IMR-90 (cell line): ENCODE measurements at regions not wholly inside any gene's neighbourhood (a gene's known extent, or its start where the extent isn't known, plus 50 kb on each side); places are given as distances from the start of the nearest gene placed in this dataset.

Experiments used
- CTCF ChIP-seq: conservative IDR thresholded peaks from 2 replicates; pipeline ENCODE4 v1.5.1; 2012; ENCODE audit warnings: mild to moderate bottlenecking, low read depth, low read length, improper control_type of control experiment
- FOS ChIP-seq: fragments of 150-350 bp; IDR thresholded peaks from 2 replicates; pipeline ENCODE4 v1.6.1; 2016; ENCODE audit warnings: low read depth, low read length
- MAZ ChIP-seq: IDR thresholded peaks from 2 replicates; pipeline ENCODE4 v1.6.1; 2012; ENCODE audit warnings: low read depth, mild to moderate bottlenecking, low read length, improper control_type of control experiment, moderate library complexity, borderline replicate concordance
- MXI1 ChIP-seq: IDR thresholded peaks from 2 replicates; pipeline ENCODE4 v1.6.1; 2012; ENCODE audit warnings: low read depth, mild to moderate bottlenecking, low read length, moderate library complexity, borderline replicate concordance
- POLR2A ChIP-seq: IDR thresholded peaks from 2 replicates; pipeline ENCODE4 v1.6.1; 2012; ENCODE audit warnings: mild to moderate bottlenecking, low read depth, low read length
- RAD21 ChIP-seq: IDR thresholded peaks from 2 replicates; pipeline ENCODE4 v1.6.1; 2012; ENCODE audit warnings: low read length, improper control_type of control experiment
- RCOR1 ChIP-seq: IDR thresholded peaks from 2 replicates; pipeline ENCODE4 v1.6.1; 2012; ENCODE audit warnings: mild to moderate bottlenecking, low read length, improper control_type of control experiment; ENCODE audit not compliant: insufficient replicate concordance
- USF2 ChIP-seq: fragments of 150-350 bp; IDR thresholded peaks from 2 replicates; pipeline ENCODE4 v1.6.1; 2017; ENCODE audit warnings: mild to moderate bottlenecking, antibody characterized with exemption, low read length, low read depth

- no peak for TF ChIP-seq MXI1
- TF ChIP-seq CTCF = no peak
- no peak for TF ChIP-seq RCOR1
- TF ChIP-seq POLR2A = no peak
- TF ChIP-seq MAZ = no peak
- no peak for TF ChIP-seq RAD21
- no peak for TF ChIP-seq FOS
- no peak for TF ChIP-seq USF2
Measured at GRCh38 chr1:166695115-166695514, 144.2 kb upstream of the POGK start.
